NCI-H1930 (cell line): ENCODE measurements at regions not wholly inside any gene's neighbourhood (a gene's known extent, or its start where the extent isn't known, plus 50 kb on each side); places are given as distances from the start of the nearest gene placed in this dataset.

Experiments
- DNase-seq, 2 experiments: peaks; one replicate each; lab custom pipeline; 2025; lab: John Stamatoyannopoulos, UW

- DNase-seq: no peak
Measured at GRCh38 chr17:65477600-65477999, 83.8 kb downstream of the AXIN2 start.

- no peak for DNase-seq
Measured at GRCh38 chr17:65474660-65475059, 86.8 kb downstream of the AXIN2 start.

- no peak for DNase-seq
Measured at GRCh38 chr17:65473985-65474384, 87.5 kb downstream of the AXIN2 start.

GRCh38 chr17:65473363-65473762 is 88.1 kb downstream of the AXIN2 start:
- DNase-seq: no peak

DNA sequence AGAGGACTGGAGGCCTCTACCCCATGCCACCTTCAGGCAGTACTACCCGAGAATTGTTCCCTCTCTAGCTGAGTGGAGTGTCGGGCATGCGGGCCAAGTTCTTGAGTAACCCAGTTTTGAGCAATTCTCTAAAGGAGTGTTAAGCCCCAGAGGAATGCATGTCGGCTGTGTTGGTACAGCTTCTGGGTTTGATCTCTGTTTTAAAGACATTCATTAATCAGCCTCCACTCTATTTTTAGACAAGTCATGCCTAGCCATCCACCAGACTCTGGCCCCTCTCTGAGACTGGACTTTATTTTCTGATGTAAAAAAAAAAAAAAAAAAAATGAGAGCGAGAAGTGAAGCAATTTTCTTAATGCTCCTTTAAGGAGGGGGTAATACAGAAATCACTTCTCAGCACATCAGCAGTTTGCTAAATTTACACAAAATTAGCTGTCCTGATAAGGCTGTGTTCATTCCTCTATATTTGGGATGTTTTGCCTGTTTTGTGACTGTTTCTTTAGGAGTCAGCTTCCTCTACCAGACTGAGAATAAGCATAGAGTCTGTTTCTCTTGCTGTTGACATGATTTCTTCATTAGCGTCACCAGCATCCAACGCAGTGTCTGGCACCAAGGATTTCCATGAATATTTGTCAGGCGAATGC is 88.7 kb downstream of the AXIN2 start:
- no peak for DNase-seq

DNA sequence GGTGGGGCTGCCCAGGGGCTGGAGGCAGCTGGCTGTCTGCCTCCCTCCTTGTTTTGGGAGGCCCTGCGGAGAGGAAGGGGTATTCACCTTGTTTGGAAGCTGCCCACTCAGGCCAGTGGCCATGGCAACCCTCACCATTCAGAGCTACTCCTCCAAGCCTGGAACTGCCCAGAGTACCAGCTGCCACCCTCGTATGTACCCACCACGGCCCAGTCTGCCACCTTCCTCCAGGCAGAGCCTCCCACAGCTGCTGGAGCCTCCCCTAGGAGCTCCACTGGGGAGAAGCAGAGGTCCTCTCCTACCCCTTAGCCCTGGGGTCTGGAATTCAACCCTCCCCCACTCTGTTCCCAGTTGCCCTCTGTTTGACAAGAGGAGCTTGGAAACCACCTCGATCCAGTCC is 90.7 kb downstream of the AXIN2 start:
- DNase-seq: no peak

GRCh38 chr17:65468321-65468720 is 93.1 kb downstream of the AXIN2 start:
- DNase-seq: no peak

- DNase-seq: no peak
Measured at GRCh38 chr17:65467156-65467555, 94.3 kb downstream of the AXIN2 start.

- DNase-seq: no peak
Measured at GRCh38 chr17:65466547-65466946, 94.9 kb downstream of the AXIN2 start.

DNA sequence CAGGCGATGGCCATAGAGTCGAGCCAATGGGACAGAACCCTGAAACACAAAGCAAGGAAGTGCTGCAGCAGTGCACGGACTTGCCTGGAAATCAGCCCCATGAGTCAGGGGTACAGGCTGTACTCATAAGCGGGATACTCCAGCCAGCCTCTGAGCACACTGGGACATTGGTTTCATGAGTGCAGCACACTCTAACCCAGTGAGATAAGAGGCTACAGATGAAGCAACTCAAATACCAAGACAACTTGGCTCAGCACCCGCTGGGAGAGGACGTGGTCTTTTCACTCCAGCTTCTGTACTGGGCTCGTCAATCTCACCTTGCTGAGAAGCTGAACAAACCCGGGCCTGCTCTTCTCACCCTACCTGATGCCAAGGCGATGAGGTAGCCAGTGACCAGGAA is 98.2 kb downstream of the AXIN2 start:
- no peak for DNase-seq

- DNase-seq: no peak
Measured at GRCh38 chr17:65459677-65460347, 101.6 kb downstream of the AXIN2 start.

DNA sequence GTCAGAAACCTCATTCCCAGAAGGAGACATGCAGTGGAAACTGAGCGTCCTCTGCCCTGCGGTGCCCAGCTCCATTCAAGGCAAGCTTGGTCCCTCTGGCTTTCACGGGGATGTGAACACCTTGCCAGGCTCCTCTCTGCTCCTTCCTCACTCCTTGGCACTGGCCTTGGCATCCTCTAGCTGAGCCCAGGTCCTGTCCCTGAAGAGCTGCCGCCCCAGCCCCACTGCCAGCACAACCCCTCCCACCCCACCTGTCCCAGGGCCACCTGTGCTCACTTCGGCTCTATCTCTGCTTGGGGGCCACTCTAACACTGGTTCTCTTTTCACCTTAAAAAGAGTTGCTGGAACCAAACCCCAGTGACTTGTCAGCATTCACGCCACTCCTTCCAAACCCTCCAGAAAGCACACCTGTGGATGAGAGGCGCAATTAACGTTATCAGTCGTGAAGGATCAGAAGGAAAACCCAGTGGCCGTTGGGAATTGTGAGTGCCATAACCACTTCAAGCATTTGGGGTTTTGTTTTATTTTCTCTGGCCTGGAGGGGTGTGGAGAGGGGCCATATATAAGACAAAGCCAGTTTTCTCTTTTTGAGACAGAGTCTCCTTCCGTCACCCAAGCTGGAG is 103.7 kb downstream of the AXIN2 start:
- no peak for DNase-seq

GRCh38 chr17:65457183-65457582 is 104.3 kb downstream of the AXIN2 start:
- DNase-seq: no peak

GRCh38 chr17:65456368-65457151 is 104.9 kb downstream of the AXIN2 start:
- no peak for DNase-seq

DNA sequence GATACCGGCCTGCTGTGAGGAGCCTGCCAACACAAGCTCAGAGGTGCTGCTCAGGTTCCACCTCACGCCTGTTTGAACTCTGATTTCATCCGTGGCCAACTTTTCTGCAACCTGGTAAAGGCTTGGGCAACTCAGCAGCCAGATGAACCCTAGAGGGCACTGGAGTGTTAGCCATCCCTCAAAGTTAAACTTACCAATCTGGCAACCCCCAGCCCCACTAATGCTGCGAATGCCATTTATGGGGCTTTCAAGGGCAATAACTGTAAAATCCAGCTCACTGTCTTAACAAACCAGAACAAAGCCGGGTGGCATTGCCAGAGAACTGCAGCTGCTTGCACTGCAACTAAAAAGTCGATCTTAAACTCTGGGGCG is 105.5 kb downstream of the AXIN2 start:
- DNase-seq: no peak

DNA sequence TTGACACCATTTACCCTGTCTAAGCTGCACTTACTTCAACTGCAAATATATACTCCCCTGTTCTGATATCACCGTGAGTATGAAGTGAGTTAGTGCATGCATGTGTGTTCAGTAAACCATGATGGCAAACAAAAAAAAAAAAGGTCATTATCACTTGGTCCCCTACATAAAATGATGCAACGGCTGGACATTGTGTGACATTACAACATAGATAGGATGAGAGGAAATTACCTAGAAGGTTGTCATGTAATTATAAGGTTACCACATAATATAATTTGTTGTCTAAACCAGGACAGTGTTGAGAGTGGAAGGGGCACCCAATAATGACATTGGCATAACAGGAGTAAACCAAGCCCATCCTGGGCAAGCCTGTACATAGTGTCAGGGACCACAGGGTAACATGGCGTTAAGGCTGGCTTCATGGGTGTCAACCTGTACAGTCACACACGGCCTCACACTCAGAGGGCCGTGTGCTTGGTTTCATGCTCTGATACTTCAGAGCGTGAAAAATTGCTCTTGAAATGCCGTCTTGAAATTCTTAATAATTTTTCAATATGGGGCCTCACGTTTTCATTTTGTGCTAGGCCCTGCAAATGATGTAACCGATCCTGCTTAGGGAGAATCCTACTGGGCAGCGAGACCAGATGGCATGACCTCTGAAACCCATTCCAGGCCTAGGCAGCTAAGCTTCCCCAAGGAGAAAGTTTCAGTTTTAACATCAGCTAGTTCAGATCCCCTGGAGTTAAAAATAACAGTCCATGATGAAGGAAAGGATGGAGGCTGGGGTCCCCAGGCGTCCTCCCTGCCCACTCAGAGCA is 106.1 kb downstream of the AXIN2 start:
- no peak for DNase-seq

- DNase-seq: no peak
Measured at GRCh38 chr17:65453204-65453931, 108.1 kb downstream of the AXIN2 start.

DNA sequence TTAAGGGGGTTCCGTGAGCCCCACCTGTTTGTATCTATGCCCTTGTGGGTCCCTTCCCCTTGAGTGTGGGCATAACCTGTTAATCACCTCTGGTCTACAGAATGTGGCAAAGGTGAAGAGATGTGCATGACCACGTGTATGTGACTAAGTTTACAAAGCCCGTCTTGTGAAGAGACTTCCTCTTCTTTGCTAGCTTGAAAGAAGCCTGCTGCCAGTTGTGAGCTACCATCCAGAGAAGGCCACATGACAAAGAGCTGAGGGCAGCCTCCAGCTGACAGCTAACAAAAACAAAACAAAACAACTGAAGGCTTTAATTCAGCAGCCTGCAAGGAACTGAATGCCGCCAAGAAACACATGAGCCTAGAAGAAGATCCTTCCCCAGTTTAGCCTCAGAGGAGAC is 112.0 kb downstream of the AXIN2 start:
- no peak for DNase-seq

GRCh38 chr17:65447823-65448222 is 113.6 kb downstream of the AXIN2 start:
- DNase-seq: no peak

DNA sequence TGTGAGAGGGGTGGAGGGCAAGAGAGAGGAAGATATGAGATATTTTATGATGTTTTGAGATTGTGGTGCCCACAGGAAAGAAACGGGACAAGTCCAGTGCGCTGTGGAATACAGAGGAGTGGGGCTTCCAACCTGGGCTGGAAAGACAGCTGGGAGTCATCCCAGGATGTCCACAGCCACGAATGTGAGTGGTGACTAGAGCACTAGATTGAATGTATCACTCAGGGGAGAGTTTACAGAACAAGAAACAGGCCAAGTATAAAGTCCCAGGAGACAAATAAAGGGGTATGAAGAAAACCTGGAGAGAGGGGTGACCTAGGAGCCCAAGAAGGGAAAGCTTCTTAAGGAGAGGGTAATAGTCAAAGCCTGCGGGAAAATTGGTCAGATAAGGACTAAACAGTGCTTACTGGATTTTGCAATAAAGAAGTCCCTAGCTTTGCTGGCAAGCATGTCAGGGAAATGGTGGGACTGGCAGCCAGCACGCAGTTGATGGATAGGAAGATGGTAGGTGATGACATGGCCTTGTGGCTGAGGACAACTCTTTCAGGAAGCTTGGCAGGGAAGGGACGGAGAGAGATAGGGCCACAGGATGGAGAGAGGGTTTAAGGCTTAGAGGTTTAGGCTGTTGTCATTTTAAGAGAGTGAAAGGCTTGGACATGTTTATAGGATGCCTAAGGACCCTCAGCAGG is 114.5 kb downstream of the AXIN2 start:
- no peak for DNase-seq

DNA sequence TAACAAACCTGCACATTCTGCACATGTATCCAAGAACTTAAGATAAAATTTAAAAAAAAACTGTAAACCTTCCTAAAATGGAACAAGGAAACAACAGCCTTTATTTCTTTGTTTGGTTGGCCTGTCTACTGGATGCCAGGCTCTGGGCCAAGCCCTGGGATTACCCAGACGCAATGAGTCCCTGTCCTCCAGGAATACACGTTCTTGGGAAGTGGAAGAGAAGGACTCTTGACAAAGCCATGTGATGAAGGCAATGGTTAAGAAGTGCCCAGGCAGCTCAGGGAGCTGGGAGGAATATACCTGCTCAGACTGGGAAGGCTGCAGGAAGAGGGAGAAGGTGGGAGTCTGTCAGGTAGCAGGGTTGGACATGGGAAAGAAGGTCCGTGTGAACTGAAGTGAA is 115.4 kb downstream of the AXIN2 start:
- no peak for DNase-seq
